ENCODE measurements at regions not wholly inside any gene's neighbourhood (a gene's known extent, or its start where the extent isn't known, plus 50 kb on each side); places are given as distances from the start of the nearest gene placed in this dataset.

DNA sequence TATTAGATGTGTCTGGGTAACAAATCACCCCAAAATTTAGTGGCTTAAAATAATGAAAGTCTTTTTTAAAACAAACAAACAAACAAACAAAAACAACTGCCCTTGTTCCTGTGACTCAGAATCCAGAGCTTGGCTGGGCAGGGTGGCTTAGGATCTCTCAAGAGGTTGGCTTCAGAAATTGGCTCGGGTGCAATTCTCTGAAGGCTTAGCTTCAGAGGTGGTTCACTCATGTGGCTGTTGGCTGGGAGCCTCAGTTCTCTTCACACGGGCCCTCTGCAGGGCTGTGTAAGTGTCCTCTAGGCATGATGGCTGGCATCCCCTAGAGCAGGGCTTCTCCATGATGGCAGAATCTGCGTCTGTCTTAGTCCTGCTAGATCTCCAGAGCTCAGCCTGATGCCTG, 179.9 kb upstream of the BCOR start:
- no peak for DNase-seq (ENCODE audit: low read depth)
- TF ChIP-seq, protein P1, sequence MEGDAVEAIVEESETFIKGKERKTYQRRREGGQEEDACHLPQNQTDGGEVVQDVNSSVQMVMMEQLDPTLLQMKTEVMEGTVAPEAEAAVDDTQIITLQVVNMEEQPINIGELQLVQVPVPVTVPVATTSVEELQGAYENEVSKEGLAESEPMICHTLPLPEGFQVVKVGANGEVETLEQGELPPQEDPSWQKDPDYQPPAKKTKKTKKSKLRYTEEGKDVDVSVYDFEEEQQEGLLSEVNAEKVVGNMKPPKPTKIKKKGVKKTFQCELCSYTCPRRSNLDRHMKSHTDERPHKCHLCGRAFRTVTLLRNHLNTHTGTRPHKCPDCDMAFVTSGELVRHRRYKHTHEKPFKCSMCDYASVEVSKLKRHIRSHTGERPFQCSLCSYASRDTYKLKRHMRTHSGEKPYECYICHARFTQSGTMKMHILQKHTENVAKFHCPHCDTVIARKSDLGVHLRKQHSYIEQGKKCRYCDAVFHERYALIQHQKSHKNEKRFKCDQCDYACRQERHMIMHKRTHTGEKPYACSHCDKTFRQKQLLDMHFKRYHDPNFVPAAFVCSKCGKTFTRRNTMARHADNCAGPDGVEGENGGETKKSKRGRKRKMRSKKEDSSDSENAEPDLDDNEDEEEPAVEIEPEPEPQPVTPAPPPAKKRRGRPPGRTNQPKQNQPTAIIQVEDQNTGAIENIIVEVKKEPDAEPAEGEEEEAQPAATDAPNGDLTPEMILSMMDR (IDR thresholded peaks at IDR 0.05; ENCODE audit: control insufficient read depth, extremely low read depth, insufficient read depth), result no peak
- no peak overlapping the region for H3K4me3 ChIP-seq (ENCODE audit: low read depth, low read length)

- TF ChIP-seq, protein P1 (IDR thresholded peaks at IDR 0.05; ENCODE audit: control insufficient read depth, extremely low read depth, insufficient read depth), result no peak
- no peak overlapping the region for H3K4me3 ChIP-seq (ENCODE audit: low read depth, low read length)
These were observed 175.7 kb upstream of the BCOR start for GRCh38 chrX:40273356-40274050.

DNA sequence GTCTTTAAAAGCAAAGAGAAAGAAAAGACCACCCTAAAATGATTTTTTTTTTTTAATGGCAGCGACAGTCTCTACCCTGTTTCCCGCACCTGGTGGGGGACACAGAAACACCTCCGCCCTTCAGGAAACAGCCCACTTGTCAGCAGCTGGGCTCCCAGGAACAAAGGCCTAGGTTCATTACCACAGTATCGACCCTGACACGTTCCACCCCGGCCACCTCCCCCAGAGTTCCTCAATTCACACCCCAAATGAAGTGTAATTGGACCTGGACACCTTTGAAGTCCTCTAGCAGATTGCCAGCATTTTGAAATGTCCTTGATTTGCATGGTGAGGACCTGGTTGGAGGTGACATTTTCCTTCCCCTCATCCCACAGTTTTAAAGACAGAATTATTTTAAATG, 175.0 kb upstream of the BCOR start:
- no peak for DNase-seq (ENCODE audit: low read depth)

More at GRCh38 chrX:40273356-40274050, 175.7 kb upstream of the BCOR start:
- no peak for DNase-seq (ENCODE audit: low read depth)

DNA sequence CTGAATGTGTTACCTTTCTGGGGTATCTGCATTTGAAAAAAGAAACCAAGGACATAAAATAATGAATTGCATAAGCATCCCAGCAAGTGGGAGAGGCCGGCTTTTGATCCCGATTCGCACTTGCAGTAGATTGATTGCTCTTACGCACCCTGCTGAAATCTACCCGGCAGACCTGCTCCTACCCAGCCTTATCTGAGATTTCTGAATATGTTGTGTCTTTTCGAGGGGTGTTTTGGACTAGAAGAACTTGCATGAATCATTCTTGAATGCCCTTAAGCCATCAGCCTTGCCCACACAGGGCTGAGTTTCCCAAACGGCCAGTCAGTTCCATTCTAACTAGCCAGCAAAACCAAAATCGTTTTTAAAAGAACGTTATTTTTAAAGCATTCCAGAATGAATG, 174.4 kb upstream of the BCOR start:
- H3K4me3 ChIP-seq (ENCODE audit: low read depth, low read length), result no peak overlapping the region
- no peak for DNase-seq (ENCODE audit: low read depth)
- TF ChIP-seq, protein P1 (IDR thresholded peaks at IDR 0.05; ENCODE audit: control insufficient read depth, extremely low read depth, insufficient read depth), result no peak

More for the DNA sequence above, 175.0 kb upstream of the BCOR start:
- TF ChIP-seq, protein P1 (IDR thresholded peaks at IDR 0.05; ENCODE audit: control insufficient read depth, extremely low read depth, insufficient read depth), result no peak
- H3K4me3 ChIP-seq (ENCODE audit: low read depth, low read length), result no peak overlapping the region

GRCh38 chrX:40268188-40268520, 170.4 kb upstream of the BCOR start:
- TF ChIP-seq, protein P1 (IDR thresholded peaks at IDR 0.05; ENCODE audit: control insufficient read depth, extremely low read depth, insufficient read depth), result no peak
- DNase-seq (ENCODE audit: low read depth), result no peak
- no peak overlapping the region for H3K4me3 ChIP-seq (ENCODE audit: low read depth, low read length)

GRCh38 chrX:40267334-40268187, 169.8 kb upstream of the BCOR start:
- no peak for DNase-seq (ENCODE audit: low read depth)
- TF ChIP-seq, protein P1 (IDR thresholded peaks at IDR 0.05; ENCODE audit: control insufficient read depth, extremely low read depth, insufficient read depth), result no peak
- no peak overlapping the region; the same call in 1 of the 2 replicates for H3K4me3 ChIP-seq (ENCODE audit: low read depth, low read length)
